ENCODE measurements at regions not wholly inside any gene's neighbourhood (a gene's known extent, or its start where the extent isn't known, plus 50 kb on each side); places are given as distances from the start of the nearest gene placed in this dataset.

GRCh38 chr9:17986595-17986994 is 407.7 kb downstream of the SH3GL2 start:
- no peaks in the 10 kb centered on the region for H3K79me2 ChIP-seq (ENCODE audit: control insufficient read depth, insufficient read depth, low read length)
- no peak overlapping the region for H3K4me2 ChIP-seq (ENCODE audit: extremely low read depth, insufficient read depth, low read length)
- H3K36me3 ChIP-seq (ENCODE audit: control insufficient read depth, insufficient read depth, low read length), result no peaks in the 10 kb centered on the region
- no peak overlapping the region for H2AFZ ChIP-seq (ENCODE audit: low read length)
- no peak for TF ChIP-seq CTCF (conservative IDR thresholded peaks at IDR 0.05 in 1 of 2, IDR thresholded peaks at IDR 0.05 in 1 of 2; ENCODE audit: low read depth in 1 of 2, low read length in 2 of 2)
- no peak for TF ChIP-seq EZH2 (IDR thresholded peaks at IDR 0.05; ENCODE audit: low read length, missing control alignments)
- no peak for DNase-seq (ENCODE audit: low read depth in 2 of 2)
- no peak overlapping the region for H3K27ac ChIP-seq (ENCODE audit: insufficient read depth, low read length)
- no peak overlapping the region for H3K4me3 ChIP-seq (replicated peaks in 1 of 4; ENCODE audit: control extremely low read depth in 1 of 4, insufficient read depth in 1 of 4, low read depth in 3 of 4, low read length in 4 of 4)
- no peaks in the 10 kb centered on the region for H4K20me1 ChIP-seq (ENCODE audit: control insufficient read depth, extremely low read depth, insufficient read depth, low read length)
- H3K9me3 ChIP-seq (ENCODE audit: control insufficient read depth, insufficient read depth, low read depth, low read length), result no peaks in the 10 kb centered on the region
- no peak overlapping the region for H3K9ac ChIP-seq (ENCODE audit: insufficient read depth, low read length)
- no peaks in the 10 kb centered on the region for H3K4me1 ChIP-seq (ENCODE audit: control insufficient read depth, extremely low read depth, insufficient read depth, low read length)
- H3K27me3 ChIP-seq (ENCODE audit: control insufficient read depth, insufficient read depth, low read length), result no peaks in the 10 kb centered on the region

- no peak for TF ChIP-seq EZH2 (IDR thresholded peaks at IDR 0.05; ENCODE audit: low read length, missing control alignments)
- no peak for TF ChIP-seq CTCF (conservative IDR thresholded peaks at IDR 0.05 in 1 of 2, IDR thresholded peaks at IDR 0.05 in 1 of 2; ENCODE audit: low read depth in 1 of 2, low read length in 2 of 2)
- Histone ChIP-seq H3K36me3 (ENCODE audit: control insufficient read depth, insufficient read depth, low read length) (no peaks in the 10 kb centered on the region), H3K79me2 (ENCODE audit: control insufficient read depth, insufficient read depth, low read length) (no peaks in the 10 kb centered on the region), H4K20me1 (ENCODE audit: control insufficient read depth, extremely low read depth, insufficient read depth, low read length) (no peaks in the 10 kb centered on the region), H3K4me2 (ENCODE audit: extremely low read depth, insufficient read depth, low read length) (no peak overlapping the region), H3K4me3 (replicated peaks in 1 of 4; ENCODE audit: control extremely low read depth in 1 of 4, insufficient read depth in 1 of 4, low read depth in 3 of 4, low read length in 4 of 4) (no peak overlapping the region), H3K9ac (ENCODE audit: insufficient read depth, low read length) (no peak overlapping the region), H2AFZ (ENCODE audit: low read length) (no peak overlapping the region), H3K27me3 (ENCODE audit: control insufficient read depth, insufficient read depth, low read length) (no peaks in the 10 kb centered on the region), H3K27ac (ENCODE audit: insufficient read depth, low read length) (no peak overlapping the region), H3K4me1 (ENCODE audit: control insufficient read depth, extremely low read depth, insufficient read depth, low read length) (no peaks in the 10 kb centered on the region), H3K9me3 (ENCODE audit: control insufficient read depth, insufficient read depth, low read depth, low read length) (no peaks in the 10 kb centered on the region)
- no peak for DNase-seq (ENCODE audit: low read depth in 2 of 2)
These were observed 408.3 kb downstream of the SH3GL2 start for GRCh38 chr9:17987189-17987588.

- Histone ChIP-seq H3K27me3 (ENCODE audit: control insufficient read depth, insufficient read depth, low read length) (no peaks in the 10 kb centered on the region), H2AFZ (ENCODE audit: low read length) (no peak overlapping the region), H3K9me3 (ENCODE audit: control insufficient read depth, insufficient read depth, low read depth, low read length) (no peaks in the 10 kb centered on the region), H3K27ac (ENCODE audit: insufficient read depth, low read length) (no peak overlapping the region), H3K4me1 (ENCODE audit: control insufficient read depth, extremely low read depth, insufficient read depth, low read length) (no peaks in the 10 kb centered on the region), H4K20me1 (ENCODE audit: control insufficient read depth, extremely low read depth, insufficient read depth, low read length) (no peaks in the 10 kb centered on the region), H3K36me3 (ENCODE audit: control insufficient read depth, insufficient read depth, low read length) (no peaks in the 10 kb centered on the region), H3K79me2 (ENCODE audit: control insufficient read depth, insufficient read depth, low read length) (no peaks in the 10 kb centered on the region), H3K4me3 (replicated peaks in 1 of 4; ENCODE audit: control extremely low read depth in 1 of 4, insufficient read depth in 1 of 4, low read depth in 3 of 4, low read length in 4 of 4) (no peak overlapping the region), H3K4me2 (ENCODE audit: extremely low read depth, insufficient read depth, low read length) (no peak overlapping the region), H3K9ac (ENCODE audit: insufficient read depth, low read length) (no peak overlapping the region)
- TF ChIP-seq EZH2 (IDR thresholded peaks at IDR 0.05; ENCODE audit: low read length, missing control alignments) (no peak), CTCF (conservative IDR thresholded peaks at IDR 0.05 in 1 of 2, IDR thresholded peaks at IDR 0.05 in 1 of 2; ENCODE audit: low read depth in 1 of 2, low read length in 2 of 2) (no peak)
- DNase-seq (ENCODE audit: low read depth in 2 of 2), result no peak
These were observed 409.6 kb downstream of the SH3GL2 start for GRCh38 chr9:17988489-17988888.
